ENCODE measurements at regions not wholly inside any gene's neighbourhood (a gene's known extent, or its start where the extent isn't known, plus 50 kb on each side); places are given as distances from the start of the nearest gene placed in this dataset.

DNA sequence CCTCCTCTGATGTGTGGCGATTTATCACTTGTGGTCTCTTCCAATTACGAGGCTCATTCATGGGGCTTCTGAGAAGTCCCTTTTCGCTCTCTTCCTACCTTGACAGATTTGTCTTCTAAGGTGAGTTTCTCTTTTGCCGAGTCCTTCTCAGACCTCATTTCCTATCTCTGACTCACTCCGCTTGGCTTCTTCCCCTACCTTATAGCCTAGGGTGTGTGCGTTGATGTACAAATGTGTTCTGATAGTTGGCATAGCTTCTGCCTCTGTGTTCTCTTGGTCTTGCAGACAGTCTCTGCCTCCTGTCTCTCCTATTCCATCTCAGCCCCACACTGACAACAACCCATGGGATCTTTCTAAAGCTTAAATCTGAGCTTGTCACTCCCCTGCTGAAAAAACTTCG lies 56.9 kb upstream of the SHB start:
- TF ChIP-seq POLR2AphosphoS5 (IDR thresholded peaks at IDR 0.05) = no peak
- TF ChIP-seq, protein P1, sequence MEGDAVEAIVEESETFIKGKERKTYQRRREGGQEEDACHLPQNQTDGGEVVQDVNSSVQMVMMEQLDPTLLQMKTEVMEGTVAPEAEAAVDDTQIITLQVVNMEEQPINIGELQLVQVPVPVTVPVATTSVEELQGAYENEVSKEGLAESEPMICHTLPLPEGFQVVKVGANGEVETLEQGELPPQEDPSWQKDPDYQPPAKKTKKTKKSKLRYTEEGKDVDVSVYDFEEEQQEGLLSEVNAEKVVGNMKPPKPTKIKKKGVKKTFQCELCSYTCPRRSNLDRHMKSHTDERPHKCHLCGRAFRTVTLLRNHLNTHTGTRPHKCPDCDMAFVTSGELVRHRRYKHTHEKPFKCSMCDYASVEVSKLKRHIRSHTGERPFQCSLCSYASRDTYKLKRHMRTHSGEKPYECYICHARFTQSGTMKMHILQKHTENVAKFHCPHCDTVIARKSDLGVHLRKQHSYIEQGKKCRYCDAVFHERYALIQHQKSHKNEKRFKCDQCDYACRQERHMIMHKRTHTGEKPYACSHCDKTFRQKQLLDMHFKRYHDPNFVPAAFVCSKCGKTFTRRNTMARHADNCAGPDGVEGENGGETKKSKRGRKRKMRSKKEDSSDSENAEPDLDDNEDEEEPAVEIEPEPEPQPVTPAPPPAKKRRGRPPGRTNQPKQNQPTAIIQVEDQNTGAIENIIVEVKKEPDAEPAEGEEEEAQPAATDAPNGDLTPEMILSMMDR (IDR thresholded peaks at IDR 0.05) = no peak
